GM23338 (cell line): ENCODE measurements at regions not wholly inside any gene's neighbourhood (a gene's known extent, or its start where the extent isn't known, plus 50 kb on each side); places are given as distances from the start of the nearest gene placed in this dataset.
"Not testable (repeated sequence)": the region's sequence is repeated elsewhere in the genome, so short reads cannot be mapped to it uniquely, and the experiment has no call there.

Experiments
- ATAC-seq: fragments of 200-7000 bp; cut with Tn5 transposase; 3 replicates; pipeline ENCODE4 v1.9.1; 2020
- DNase-seq: peaks from one replicate; pipeline ENCODE4 v3.0.0-alpha.2; 2015; ENCODE audit warnings: low spot score
- H2AFZ ChIP-seq: fragments of 200-600 bp; sonication (generic); 2 replicates; pipeline ENCODE4 v1.8.0; 2016; ENCODE audit warnings: antibody characterized with exemption, mild to moderate bottlenecking, moderate library complexity
- H3F3A ChIP-seq: fragments of 200-600 bp; sonication (generic); replicated peaks from 2 replicates; pipeline ENCODE4 v1.8.0; 2017; ENCODE audit warnings: antibody characterized with exemption, mixed run types, low read depth
- H3K27ac ChIP-seq: fragments of 200-600 bp; sonication (generic); 2 replicates; pipeline ENCODE4 v1.6.1; 2016; ENCODE audit warnings: low read depth
- H3K27me3 ChIP-seq: fragments of 200-600 bp; sonication (generic); 2 replicates; pipeline ENCODE4 v1.8.0; 2016; ENCODE audit warnings: mild to moderate bottlenecking, mixed run types, moderate library complexity; ENCODE audit not compliant: insufficient read depth
- H3K36me3 ChIP-seq: fragments of 200-600 bp; sonication (generic); 2 replicates; pipeline ENCODE4 v1.8.0; 2016; ENCODE audit warnings: mild to moderate bottlenecking; ENCODE audit not compliant: insufficient read depth
- H3K4me1 ChIP-seq: fragments of 200-600 bp; sonication (generic); 2 replicates; pipeline ENCODE4 v1.8.0; 2016; ENCODE audit warnings: mild to moderate bottlenecking, moderate library complexity; ENCODE audit not compliant: insufficient read depth
- H3K4me2 ChIP-seq: fragments of 200-600 bp; sonication (generic); 2 replicates; pipeline ENCODE4 v1.7.1; 2017; ENCODE audit warnings: mixed run types
- H3K4me3 ChIP-seq: fragments of 200-600 bp; sonication (generic); 2 replicates; pipeline ENCODE4 v1.6.1; 2016; ENCODE audit warnings: mixed run types
- H3K79me2 ChIP-seq: fragments of 200-600 bp; sonication (generic); replicated peaks from 2 replicates; pipeline ENCODE4 v1.8.0; 2017; ENCODE audit warnings: mild to moderate bottlenecking; ENCODE audit not compliant: insufficient read depth
- H3K9me2 ChIP-seq: fragments of 200-600 bp; sonication (generic); 2 replicates; pipeline ENCODE4 v1.8.0; 2017; ENCODE audit not compliant: insufficient read depth
- H4K20me1 ChIP-seq: fragments of 200-600 bp; sonication (generic); replicated peaks from 2 replicates; pipeline ENCODE4 v1.8.0; 2017; ENCODE audit warnings: mild to moderate bottlenecking; ENCODE audit not compliant: insufficient read depth
- H3K27ac Mint-ChIP-seq: 2 replicates; pipeline ENCODE4 v1.8.0; 2020; ENCODE audit warnings: inconsistent platforms, mild to moderate bottlenecking, moderate library complexity, mixed read lengths
- H3K27me3 Mint-ChIP-seq: 3 replicates; pipeline ENCODE4 v1.8.0; 2022; ENCODE audit warnings: low read depth, mild to moderate bottlenecking, moderate library complexity, mixed read lengths, inconsistent platforms; ENCODE audit not compliant: insufficient read depth, poor library complexity
- H3K36me3 Mint-ChIP-seq: 3 replicates; pipeline ENCODE4 v1.8.0; 2021; ENCODE audit warnings: low read depth, mild to moderate bottlenecking, inconsistent platforms, moderate library complexity, mixed read lengths
- H3K4me1 Mint-ChIP-seq: 3 replicates; pipeline ENCODE4 v1.8.0; 2020; ENCODE audit warnings: mild to moderate bottlenecking, inconsistent platforms, mixed read lengths
- H3K4me3 Mint-ChIP-seq: 3 replicates; pipeline ENCODE4 v1.8.0; 2021; ENCODE audit warnings: moderate library complexity, mild to moderate bottlenecking, inconsistent platforms, mixed read lengths
- H3K9me3 Mint-ChIP-seq: 3 replicates; pipeline ENCODE4 v1.8.0; 2020; ENCODE audit warnings: moderate library complexity, mild to moderate bottlenecking, inconsistent platforms, mixed read lengths
- EZH2 ChIP-seq: fragments of 200-600 bp; sonication (generic); IDR thresholded peaks from one replicate; pipeline ENCODE4 v1.8.0; 2017; ENCODE audit warnings: antibody characterized with exemption, mild to moderate bottlenecking, low read depth; ENCODE audit not compliant: unreplicated experiment
- EZH2phosphoT487 ChIP-seq: fragments of 200-600 bp; sonication (generic); IDR thresholded peaks from one replicate; pipeline ENCODE4 v1.8.1; 2018; ENCODE audit warnings: antibody characterized with exemption; ENCODE audit not compliant: unreplicated experiment
- JUNB ChIP-seq: IDR thresholded peaks from one replicate; pipeline ENCODE4 v1.6.1; 2016; ENCODE audit warnings: antibody characterized with exemption; ENCODE audit not compliant: unreplicated experiment
- NANOG ChIP-seq: IDR thresholded peaks from 2 replicates; pipeline ENCODE4 v1.6.1; 2016; ENCODE audit warnings: antibody characterized with exemption, borderline replicate concordance
- POLR2AphosphoS5 ChIP-seq: IDR thresholded peaks from 2 replicates; pipeline ENCODE4 v1.6.1; 2016; ENCODE audit warnings: antibody characterized with exemption, low read depth
- STAT1 ChIP-seq: IDR thresholded peaks from one replicate; pipeline ENCODE4 v1.6.1; 2016; ENCODE audit warnings: antibody characterized with exemption; ENCODE audit not compliant: unreplicated experiment
- ZNF114 ChIP-seq: fragments of 250-450 bp; sonication (Bioruptor Pico); IDR thresholded peaks from 2 replicates; pipeline ENCODE4 v1.5.0; 2020; ENCODE audit warnings: mild to moderate bottlenecking, moderate library complexity
- ZNF331 ChIP-seq: fragments of 250-450 bp; sonication (Bioruptor Pico); IDR thresholded peaks from 2 replicates; pipeline ENCODE4 v1.5.0; 2020; ENCODE audit warnings: low read depth, mild to moderate bottlenecking, moderate library complexity
- TF ChIP-seq, protein P1 (sequence below), 2 experiments: fragments of 200-600 bp in 1 of 2; sonication (generic) in 1 of 2; conservative IDR thresholded peaks; 2 replicates each; pipeline versions ENCODE4 v1.5.1 to v1.6.1; 2016 to 2017; ENCODE audit warnings: antibody characterized with exemption in 2 of 2, low read depth in 2 of 2, mild to moderate bottlenecking in 2 of 2, moderate library complexity in 1 of 2
- TF ChIP-seq, protein P2 (sequence below): IDR thresholded peaks from 2 replicates; pipeline ENCODE4 v1.6.1; 2016; ENCODE audit warnings: antibody characterized with exemption
- TF ChIP-seq, protein P3 (sequence below): fragments of 250-450 bp; sonication (Bioruptor Pico); IDR thresholded peaks from 2 replicates; pipeline ENCODE4 v1.5.0; 2020; ENCODE audit warnings: mild to moderate bottlenecking, moderate library complexity

DNA sequence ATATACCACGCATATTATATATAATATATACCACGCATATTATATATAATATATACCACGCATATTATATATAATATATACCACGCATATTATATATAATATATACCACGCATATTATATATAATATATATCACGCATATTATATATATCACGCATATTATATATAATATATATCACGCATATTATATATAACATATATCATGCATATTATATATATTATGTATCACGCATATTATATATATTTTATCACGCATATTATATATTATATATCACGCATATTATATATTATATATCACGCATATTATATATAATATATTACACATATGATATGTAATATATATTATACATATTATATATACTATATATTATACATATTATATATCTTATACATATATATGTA lies 1283.0 kb downstream of the EFNA5 start:
- H3K27ac Mint-ChIP-seq: not testable (repeated sequence)

DNA sequence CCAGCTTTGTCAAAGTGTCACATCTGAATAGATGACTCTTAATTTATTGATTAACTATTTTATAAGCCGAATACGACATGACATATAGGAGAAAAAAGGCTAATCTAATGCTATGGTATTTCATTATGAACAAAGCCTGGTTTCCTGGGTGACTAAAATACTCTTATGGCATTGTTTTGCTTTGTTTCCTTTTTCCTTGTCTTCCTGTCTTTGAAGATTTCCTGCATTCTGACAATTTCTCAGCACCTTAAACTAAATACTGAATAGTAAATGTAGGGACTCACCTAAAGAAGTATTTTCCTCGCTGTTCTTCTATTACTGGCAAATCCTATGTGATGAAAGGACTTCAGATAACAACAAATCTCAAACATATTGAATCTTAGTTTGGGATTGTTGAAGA lies 1284.5 kb downstream of the EFNA5 start:
- Histone ChIP-seq H3K36me3 (no peaks in the 10 kb centered on the region), H3K27ac (no peak overlapping the region), H3F3A (no peaks in the 10 kb centered on the region), H3K79me2 (no peaks in the 10 kb centered on the region), H3K27me3 (no peaks in the 10 kb centered on the region), H3K4me2 (no peak overlapping the region), H3K9me2 (no peaks in the 10 kb centered on the region), H4K20me1 (no peaks in the 10 kb centered on the region), H3K4me1 (no peaks in the 10 kb centered on the region), H2AFZ (no peak overlapping the region), H3K4me3 (no peak overlapping the region)
- DNase-seq (no peak), ATAC-seq (no peak)
- Mint-ChIP-seq H3K4me3 (no peak overlapping the region), H3K9me3 (no peaks in the 10 kb centered on the region), H3K36me3 (no peaks in the 10 kb centered on the region), H3K27ac (no peak overlapping the region), H3K27me3 (peaks cover 1% of the 10 kb centered on the region), H3K4me1 (peaks cover 1% of the 10 kb centered on the region)
- TF ChIP-seq STAT1: no peak
- TF ChIP-seq ZNF331 (CRISPR knock-in tag): no peak
- no peak for TF ChIP-seq JUNB
- TF ChIP-seq, protein P1, sequence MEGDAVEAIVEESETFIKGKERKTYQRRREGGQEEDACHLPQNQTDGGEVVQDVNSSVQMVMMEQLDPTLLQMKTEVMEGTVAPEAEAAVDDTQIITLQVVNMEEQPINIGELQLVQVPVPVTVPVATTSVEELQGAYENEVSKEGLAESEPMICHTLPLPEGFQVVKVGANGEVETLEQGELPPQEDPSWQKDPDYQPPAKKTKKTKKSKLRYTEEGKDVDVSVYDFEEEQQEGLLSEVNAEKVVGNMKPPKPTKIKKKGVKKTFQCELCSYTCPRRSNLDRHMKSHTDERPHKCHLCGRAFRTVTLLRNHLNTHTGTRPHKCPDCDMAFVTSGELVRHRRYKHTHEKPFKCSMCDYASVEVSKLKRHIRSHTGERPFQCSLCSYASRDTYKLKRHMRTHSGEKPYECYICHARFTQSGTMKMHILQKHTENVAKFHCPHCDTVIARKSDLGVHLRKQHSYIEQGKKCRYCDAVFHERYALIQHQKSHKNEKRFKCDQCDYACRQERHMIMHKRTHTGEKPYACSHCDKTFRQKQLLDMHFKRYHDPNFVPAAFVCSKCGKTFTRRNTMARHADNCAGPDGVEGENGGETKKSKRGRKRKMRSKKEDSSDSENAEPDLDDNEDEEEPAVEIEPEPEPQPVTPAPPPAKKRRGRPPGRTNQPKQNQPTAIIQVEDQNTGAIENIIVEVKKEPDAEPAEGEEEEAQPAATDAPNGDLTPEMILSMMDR (conservative IDR thresholded peaks at IDR 0.05; ENCODE audit: low read depth in 2 of 2): no peak
- no peak for TF ChIP-seq POLR2AphosphoS5
- TF ChIP-seq NANOG: no peak
- TF ChIP-seq EZH2phosphoT487: no peak
- TF ChIP-seq, protein P2, sequence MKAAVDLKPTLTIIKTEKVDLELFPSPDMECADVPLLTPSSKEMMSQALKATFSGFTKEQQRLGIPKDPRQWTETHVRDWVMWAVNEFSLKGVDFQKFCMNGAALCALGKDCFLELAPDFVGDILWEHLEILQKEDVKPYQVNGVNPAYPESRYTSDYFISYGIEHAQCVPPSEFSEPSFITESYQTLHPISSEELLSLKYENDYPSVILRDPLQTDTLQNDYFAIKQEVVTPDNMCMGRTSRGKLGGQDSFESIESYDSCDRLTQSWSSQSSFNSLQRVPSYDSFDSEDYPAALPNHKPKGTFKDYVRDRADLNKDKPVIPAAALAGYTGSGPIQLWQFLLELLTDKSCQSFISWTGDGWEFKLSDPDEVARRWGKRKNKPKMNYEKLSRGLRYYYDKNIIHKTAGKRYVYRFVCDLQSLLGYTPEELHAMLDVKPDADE: no peak
- no peak for TF ChIP-seq ZNF114 (CRISPR knock-in tag)
- TF ChIP-seq EZH2: no peak
- TF ChIP-seq, protein P3, sequence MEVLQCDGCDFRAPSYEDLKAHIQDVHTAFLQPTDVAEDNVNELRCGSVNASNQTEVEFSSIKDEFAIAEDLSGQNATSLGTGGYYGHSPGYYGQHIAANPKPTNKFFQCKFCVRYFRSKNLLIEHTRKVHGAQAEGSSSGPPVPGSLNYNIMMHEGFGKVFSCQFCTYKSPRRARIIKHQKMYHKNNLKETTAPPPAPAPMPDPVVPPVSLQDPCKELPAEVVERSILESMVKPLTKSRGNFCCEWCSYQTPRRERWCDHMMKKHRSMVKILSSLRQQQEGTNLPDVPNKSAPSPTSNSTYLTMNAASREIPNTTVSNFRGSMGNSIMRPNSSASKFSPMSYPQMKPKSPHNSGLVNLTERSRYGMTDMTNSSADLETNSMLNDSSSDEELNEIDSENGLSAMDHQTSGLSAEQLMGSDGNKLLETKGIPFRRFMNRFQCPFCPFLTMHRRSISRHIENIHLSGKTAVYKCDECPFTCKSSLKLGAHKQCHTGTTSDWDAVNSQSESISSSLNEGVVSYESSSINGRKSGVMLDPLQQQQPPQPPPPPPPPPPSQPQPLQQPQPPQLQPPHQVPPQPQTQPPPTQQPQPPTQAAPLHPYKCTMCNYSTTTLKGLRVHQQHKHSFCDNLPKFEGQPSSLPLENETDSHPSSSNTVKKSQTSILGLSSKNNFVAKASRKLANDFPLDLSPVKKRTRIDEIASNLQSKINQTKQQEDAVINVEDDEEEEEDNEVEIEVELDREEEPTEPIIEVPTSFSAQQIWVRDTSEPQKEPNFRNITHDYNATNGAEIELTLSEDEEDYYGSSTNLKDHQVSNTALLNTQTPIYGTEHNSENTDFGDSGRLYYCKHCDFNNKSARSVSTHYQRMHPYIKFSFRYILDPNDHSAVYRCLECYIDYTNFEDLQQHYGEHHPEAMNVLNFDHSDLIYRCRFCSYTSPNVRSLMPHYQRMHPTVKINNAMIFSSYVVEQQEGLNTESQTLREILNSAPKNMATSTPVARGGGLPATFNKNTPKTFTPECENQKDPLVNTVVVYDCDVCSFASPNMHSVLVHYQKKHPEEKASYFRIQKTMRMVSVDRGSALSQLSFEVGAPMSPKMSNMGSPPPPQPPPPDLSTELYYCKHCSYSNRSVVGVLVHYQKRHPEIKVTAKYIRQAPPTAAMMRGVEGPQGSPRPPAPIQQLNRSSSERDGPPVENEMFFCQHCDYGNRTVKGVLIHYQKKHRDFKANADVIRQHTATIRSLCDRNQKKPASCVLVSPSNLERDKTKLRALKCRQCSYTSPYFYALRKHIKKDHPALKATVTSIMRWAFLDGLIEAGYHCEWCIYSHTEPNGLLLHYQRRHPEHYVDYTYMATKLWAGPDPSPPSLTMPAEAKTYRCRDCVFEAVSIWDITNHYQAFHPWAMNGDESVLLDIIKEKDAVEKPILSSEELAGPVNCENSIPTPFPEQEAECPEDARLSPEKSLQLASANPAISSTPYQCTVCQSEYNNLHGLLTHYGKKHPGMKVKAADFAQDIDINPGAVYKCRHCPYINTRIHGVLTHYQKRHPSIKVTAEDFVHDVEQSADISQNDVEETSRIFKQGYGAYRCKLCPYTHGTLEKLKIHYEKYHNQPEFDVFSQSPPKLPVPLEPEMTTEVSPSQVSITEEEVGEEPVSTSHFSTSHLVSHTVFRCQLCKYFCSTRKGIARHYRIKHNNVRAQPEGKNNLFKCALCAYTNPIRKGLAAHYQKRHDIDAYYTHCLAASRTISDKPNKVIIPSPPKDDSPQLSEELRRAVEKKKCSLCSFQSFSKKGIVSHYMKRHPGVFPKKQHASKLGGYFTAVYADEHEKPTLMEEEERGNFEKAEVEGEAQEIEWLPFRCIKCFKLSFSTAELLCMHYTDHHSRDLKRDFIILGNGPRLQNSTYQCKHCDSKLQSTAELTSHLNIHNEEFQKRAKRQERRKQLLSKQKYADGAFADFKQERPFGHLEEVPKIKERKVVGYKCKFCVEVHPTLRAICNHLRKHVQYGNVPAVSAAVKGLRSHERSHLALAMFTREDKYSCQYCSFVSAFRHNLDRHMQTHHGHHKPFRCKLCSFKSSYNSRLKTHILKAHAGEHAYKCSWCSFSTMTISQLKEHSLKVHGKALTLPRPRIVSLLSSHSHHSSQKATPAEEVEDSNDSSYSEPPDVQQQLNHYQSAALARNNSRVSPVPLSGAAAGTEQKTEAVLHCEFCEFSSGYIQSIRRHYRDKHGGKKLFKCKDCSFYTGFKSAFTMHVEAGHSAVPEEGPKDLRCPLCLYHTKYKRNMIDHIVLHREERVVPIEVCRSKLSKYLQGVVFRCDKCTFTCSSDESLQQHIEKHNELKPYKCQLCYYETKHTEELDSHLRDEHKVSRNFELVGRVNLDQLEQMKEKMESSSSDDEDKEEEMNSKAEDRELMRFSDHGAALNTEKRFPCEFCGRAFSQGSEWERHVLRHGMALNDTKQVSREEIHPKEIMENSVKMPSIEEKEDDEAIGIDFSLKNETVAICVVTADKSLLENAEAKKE (CRISPR knock-in tag): no peak

More for the DNA sequence above, 1283.0 kb downstream of the EFNA5 start:
- H3K4me3 ChIP-seq, ATAC-seq, H3K9me2 ChIP-seq, H3K79me2 ChIP-seq, H3K27me3 Mint-ChIP-seq, H3K4me3 Mint-ChIP-seq, H3K36me3 Mint-ChIP-seq, H3K36me3 ChIP-seq, H3K27ac ChIP-seq, H3K27me3 ChIP-seq, H2AFZ ChIP-seq, H3K4me1 Mint-ChIP-seq, DNase-seq, H3F3A ChIP-seq, H3K4me1 ChIP-seq, H4K20me1 ChIP-seq, H3K9me3 Mint-ChIP-seq, H3K4me2 ChIP-seq: not testable (repeated sequence)
